BLaER1 treated with 17β-estradiol and CSF1 and Interleukin-3, amounts not matched to agents 10 nM and 100 nM (cell line): ENCODE measurements at regions not wholly inside any gene's neighbourhood (a gene's known extent, or its start where the extent isn't known, plus 50 kb on each side); places are given as distances from the start of the nearest gene placed in this dataset.
"Not testable (repeated sequence)": the region's sequence is repeated elsewhere in the genome, so short reads cannot be mapped to it uniquely, and the experiment has no call there.

Experiments
- H3K27ac ChIP-seq, 11 experiments: shearing (Covaris generic); formaldehyde crosslinking; 2 replicates each; pipeline ENCODE4 v1.8.1; 2022
- H3K27me3 ChIP-seq, 11 experiments: shearing (Covaris generic); formaldehyde crosslinking; 2 replicates each; pipeline ENCODE4 v1.8.1; 2022
- H3K36me3 ChIP-seq, 11 experiments: shearing (Covaris generic); formaldehyde crosslinking; 2 replicates each; pipeline ENCODE4 v1.8.1; 2022
- H3K4me1 ChIP-seq, 10 experiments: shearing (Covaris generic); formaldehyde crosslinking; 2 replicates each; pipeline ENCODE4 v1.8.1; 2022
- H3K4me2 ChIP-seq, 11 experiments: shearing (Covaris generic); formaldehyde crosslinking; 2 replicates each; pipeline ENCODE4 v1.8.1; 2022
- H3K4me3 ChIP-seq, 10 experiments: shearing (Covaris generic); formaldehyde crosslinking; 2 replicates each; pipeline ENCODE4 v1.8.1; 2022
- H3K9ac ChIP-seq, 11 experiments: shearing (Covaris generic); formaldehyde crosslinking; 2 replicates each; pipeline ENCODE4 v1.8.1; 2022
- H3K9me3 ChIP-seq, 11 experiments: shearing (Covaris generic); formaldehyde crosslinking; replicated peaks in 1 of 11; 2 replicates each; pipeline ENCODE4 v1.8.1; 2022
- H4K20me1 ChIP-seq, 11 experiments: shearing (Covaris generic); formaldehyde crosslinking; 2 replicates each; pipeline ENCODE4 v1.8.1; 2022
- Cebpa-rat ChIP-seq, 11 experiments: shearing (Covaris generic); IDR thresholded peaks; 2 replicates each; pipeline ENCODE4 v1.8.1; 2022

DNA sequence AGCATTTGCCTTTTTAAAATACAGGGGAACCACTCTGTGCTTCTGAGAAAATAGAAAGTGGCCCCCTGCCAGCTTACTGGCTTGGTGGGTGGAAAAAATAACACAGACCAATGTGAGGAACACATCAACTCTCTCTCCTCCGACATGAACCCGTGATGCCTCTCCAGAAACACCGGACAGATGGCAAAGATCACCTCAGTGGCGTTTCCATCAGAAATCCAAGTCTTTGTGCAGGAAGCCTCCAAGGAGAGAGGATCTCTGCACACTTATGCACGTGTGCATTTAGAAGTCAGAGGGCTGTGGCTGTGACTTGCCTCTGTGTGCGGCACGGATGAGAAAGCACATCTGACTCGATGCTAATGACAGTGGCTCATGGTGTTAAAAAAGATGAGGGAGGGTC is 112.3 kb upstream of the KLF12 start:
- no peak for TF ChIP-seq Cebpa-rat (IDR thresholded peaks at IDR 0.05)

DNA sequence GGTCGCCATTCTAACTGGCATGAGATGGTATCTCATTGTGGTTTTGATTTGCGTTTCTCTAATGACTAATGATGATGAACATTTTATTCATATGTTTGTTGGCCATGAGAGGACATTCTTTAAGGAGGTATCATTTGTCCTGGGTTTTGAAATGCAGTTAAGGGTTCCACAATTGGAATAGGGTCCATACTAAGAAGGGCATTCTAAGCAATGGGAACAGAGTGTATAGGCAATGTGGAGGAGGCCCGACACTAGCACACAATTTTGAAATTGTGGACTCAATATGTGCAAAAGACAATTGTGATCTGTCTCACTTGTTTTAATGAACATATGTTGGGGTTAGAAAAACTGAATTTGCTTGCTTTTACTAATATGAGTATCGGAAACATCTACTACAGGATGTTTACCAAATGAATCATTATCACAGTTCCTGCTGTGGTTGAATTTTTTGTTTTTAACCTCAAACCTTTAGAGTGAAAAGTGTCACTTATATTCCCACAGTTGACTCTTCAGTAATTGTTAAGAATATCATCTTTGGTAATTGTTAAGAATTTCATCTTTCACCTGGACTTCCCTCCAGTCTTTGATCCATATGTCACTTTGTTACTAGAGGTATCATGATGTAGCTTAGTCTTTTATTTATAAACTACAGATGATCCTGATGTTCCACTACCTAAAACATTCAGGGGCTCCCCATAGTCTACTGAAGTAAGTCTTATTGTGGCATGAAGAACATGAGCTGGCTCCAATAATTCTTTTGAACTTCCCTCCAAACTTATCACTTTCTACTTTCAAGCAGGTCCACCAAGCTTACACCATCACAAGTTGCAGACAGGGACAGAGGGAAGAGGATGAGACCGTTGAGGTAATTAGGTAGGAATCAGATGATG is 109.7 kb upstream of the KLF12 start:
- Histone ChIP-seq H3K9ac (no peak overlapping the region), H3K27me3 (no peaks in the 10 kb centered on the region), H3K27ac (no peak overlapping the region), H3K9me3 (no peaks in the 10 kb centered on the region), H3K4me3 (no peak overlapping the region), H3K4me1 (no peaks in the 10 kb centered on the region), H3K4me2 (no peak overlapping the region), H3K36me3 (no peaks in the 10 kb centered on the region), H4K20me1 (no peaks in the 10 kb centered on the region)
- TF ChIP-seq Cebpa-rat (IDR thresholded peaks at IDR 0.05) = no peak

More for the DNA sequence above, 112.3 kb upstream of the KLF12 start:
- H3K4me3 ChIP-seq = no peak overlapping the region
- H3K27me3 ChIP-seq = no peaks in the 10 kb centered on the region
- H3K36me3 ChIP-seq = no peaks in the 10 kb centered on the region
- no peak overlapping the region for H3K4me2 ChIP-seq
- no peaks in the 10 kb centered on the region for H3K4me1 ChIP-seq
- H4K20me1 ChIP-seq = no peaks in the 10 kb centered on the region
- H3K9me3 ChIP-seq = no peaks in the 10 kb centered on the region
- H3K9ac ChIP-seq = no peak overlapping the region
- no peak overlapping the region for H3K27ac ChIP-seq

DNA sequence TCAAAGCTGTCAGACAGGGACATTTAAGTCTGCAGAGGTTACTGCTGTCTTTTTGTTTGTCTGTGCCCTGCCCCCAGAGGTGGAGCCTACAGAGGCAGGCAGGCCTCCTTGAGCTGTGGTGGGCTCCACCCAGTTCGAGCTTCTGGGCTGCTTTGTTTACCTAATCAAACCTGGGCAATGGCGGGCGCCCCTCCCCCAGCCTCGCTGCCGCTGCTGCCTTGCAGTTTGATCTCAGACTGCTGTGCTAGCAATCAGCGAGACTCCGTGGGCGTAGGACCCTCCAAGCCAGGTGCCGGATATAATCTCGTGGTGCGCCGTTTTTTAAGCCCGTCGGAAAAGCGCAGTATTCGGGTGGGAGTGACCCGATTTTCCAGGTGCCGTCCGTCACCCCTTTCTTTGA is 107.1 kb upstream of the KLF12 start:
- H3K27me3 ChIP-seq, H3K27ac ChIP-seq, H3K4me2 ChIP-seq, H3K4me3 ChIP-seq, H3K4me1 ChIP-seq, H3K36me3 ChIP-seq, H4K20me1 ChIP-seq, H3K9ac ChIP-seq, H3K9me3 ChIP-seq: not testable (repeated sequence)

DNA sequence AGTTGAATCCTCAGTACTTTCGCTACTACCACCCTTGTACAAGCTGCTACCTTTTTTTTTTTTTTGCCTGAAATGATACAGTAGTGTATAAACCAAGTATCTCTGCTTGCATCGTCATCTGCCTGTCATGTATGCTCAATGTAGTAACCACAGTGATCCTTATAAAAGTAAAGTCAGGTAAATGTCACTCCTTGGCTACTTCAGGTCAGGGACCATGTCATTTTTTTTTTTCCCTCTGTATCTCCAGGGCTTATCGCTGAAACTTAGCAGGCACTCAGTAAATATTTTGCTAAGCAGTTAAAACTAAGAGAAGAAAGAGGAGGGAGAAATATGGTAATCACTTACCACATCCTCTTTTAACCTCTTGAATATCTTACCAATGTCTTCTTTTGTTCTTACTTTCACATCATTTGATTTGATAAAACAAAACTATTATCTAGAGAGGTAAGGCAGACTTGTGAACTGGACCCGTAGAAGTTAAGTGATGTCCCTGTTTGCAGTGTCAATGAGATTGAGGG is 96.8 kb upstream of the KLF12 start:
- no peaks in the 10 kb centered on the region for H3K27me3 ChIP-seq
- no peaks in the 10 kb centered on the region for H3K4me1 ChIP-seq
- H3K9me3 ChIP-seq = peaks cover 0 to 16% (median 6%) of the 10 kb centered on the region in 11 experiments; a peak in 11 of 22 replicates
- no peak for TF ChIP-seq Cebpa-rat (IDR thresholded peaks at IDR 0.05)
- no peaks in the 10 kb centered on the region for H3K36me3 ChIP-seq
- H3K27ac ChIP-seq = no peak overlapping the region
- no peak overlapping the region for H3K4me3 ChIP-seq
- H4K20me1 ChIP-seq = no peaks in the 10 kb centered on the region
- no peak overlapping the region for H3K4me2 ChIP-seq
- H3K9ac ChIP-seq = no peak overlapping the region

DNA sequence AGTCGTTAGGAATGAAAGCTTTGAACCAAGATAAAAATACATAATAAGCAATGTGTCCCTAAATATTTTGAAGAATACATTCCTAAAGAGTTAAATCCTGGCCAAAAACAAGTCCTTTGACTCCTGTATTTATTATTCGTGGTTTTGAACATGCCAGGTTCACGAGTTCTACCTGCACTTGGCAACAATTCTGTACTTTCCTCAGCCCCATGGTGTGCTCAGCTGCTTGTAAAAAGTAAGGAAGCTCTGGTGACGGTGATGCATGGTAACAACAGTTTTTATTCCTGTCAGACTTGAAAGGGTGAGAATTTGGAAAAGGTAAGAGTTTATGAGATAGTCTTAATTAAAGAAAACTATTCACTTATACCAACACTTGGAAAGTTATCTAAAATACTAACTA is 95.0 kb upstream of the KLF12 start:
- H3K9me3 ChIP-seq = peaks cover 0 to 16% (median 6%) of the 10 kb centered on the region in 11 experiments; a peak in 11 of 22 replicates
- no peak overlapping the region for H3K4me3 ChIP-seq
- no peak overlapping the region for H3K9ac ChIP-seq
- H4K20me1 ChIP-seq = no peaks in the 10 kb centered on the region
- H3K27me3 ChIP-seq = no peaks in the 10 kb centered on the region
- H3K4me2 ChIP-seq = no peak overlapping the region
- H3K27ac ChIP-seq = no peak overlapping the region
- H3K36me3 ChIP-seq = no peaks in the 10 kb centered on the region
- no peak for TF ChIP-seq Cebpa-rat (IDR thresholded peaks at IDR 0.05)
- H3K4me1 ChIP-seq = no peaks in the 10 kb centered on the region

DNA sequence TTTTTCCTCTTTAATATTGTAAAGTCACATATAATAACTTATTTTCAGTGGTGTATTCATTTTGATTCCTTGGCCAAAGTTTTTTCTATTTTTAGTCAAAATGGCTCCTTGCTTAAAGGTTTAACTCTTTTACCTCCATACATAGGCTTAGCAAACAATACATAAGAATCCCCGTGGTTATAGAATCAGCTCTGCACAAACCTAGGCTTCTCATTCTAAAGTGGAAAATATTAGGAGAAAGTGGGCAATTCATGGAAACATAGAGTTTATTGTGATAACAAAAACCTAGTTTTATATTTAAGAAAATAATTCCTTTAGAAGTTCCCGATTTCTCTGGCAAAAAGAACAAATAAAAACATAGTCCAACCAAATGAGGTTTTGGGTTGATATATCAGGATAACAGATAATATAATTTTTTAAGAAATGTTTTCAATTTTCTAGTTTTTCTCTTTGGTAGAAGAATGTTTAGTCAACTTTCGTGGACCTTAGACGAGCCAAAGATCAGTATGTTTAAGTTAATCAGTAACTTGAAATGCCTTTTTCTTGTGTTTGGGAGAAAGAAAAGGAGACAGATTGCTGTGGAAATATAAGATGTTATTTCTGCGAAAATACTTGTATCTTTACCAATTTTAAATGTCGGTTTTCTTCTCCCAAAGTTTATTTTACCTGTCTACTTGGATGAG is 93.4 kb upstream of the KLF12 start:
- Histone ChIP-seq H3K9ac (no peak overlapping the region), H3K4me3 (no peak overlapping the region), H3K27ac (no peak overlapping the region), H3K4me1 (no peaks in the 10 kb centered on the region), H3K36me3 (no peaks in the 10 kb centered on the region), H3K27me3 (no peaks in the 10 kb centered on the region), H3K9me3 (peaks cover 0 to 16% (median 6%) of the 10 kb centered on the region in 11 experiments; a peak in 11 of 22 replicates), H4K20me1 (no peaks in the 10 kb centered on the region), H3K4me2 (no peak overlapping the region)
- no peak for TF ChIP-seq Cebpa-rat (IDR thresholded peaks at IDR 0.05)

DNA sequence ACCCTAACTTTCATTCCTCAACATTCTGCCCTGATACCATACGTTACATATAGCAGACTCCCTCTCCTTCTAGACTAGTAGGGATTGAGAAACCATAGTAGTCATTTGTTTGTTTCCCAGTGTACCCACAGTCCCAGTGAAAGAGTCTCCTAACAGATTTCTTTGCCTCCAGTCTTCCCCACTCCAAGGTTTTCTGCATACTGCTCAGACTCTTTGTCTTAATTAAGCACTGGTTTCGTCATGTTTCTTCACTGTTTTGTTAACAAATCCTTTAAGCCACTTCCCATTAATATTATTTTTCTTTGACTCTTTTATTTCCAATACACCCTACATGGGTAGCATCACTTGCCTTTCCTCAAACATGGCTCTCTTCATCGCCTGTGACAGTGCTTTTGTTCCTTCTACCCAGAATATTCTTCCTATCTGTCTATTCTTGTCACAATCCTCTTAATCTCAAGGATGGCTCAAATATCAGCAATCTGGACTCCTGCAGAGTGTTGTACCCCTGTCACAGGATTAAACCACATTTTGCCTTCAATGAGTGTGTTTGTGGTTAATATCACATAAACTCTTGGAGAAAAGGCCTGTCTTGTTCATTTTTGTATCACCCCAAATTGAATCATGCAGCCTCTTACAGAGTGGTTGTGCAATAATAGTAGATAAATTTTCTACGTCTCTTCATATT is 92.7 kb upstream of the KLF12 start:
- Histone ChIP-seq H3K9ac (no peak overlapping the region), H3K4me2 (no peak overlapping the region), H3K9me3 (peaks cover 0 to 16% (median 6%) of the 10 kb centered on the region in 11 experiments; a peak in 11 of 22 replicates), H4K20me1 (no peaks in the 10 kb centered on the region), H3K27ac (no peak overlapping the region), H3K4me3 (no peak overlapping the region), H3K4me1 (no peaks in the 10 kb centered on the region), H3K36me3 (no peaks in the 10 kb centered on the region), H3K27me3 (no peaks in the 10 kb centered on the region)
- TF ChIP-seq Cebpa-rat (IDR thresholded peaks at IDR 0.05) = peak in 1 of 11 experiments; percentile 52; a peak in 1 of 22 replicates

DNA sequence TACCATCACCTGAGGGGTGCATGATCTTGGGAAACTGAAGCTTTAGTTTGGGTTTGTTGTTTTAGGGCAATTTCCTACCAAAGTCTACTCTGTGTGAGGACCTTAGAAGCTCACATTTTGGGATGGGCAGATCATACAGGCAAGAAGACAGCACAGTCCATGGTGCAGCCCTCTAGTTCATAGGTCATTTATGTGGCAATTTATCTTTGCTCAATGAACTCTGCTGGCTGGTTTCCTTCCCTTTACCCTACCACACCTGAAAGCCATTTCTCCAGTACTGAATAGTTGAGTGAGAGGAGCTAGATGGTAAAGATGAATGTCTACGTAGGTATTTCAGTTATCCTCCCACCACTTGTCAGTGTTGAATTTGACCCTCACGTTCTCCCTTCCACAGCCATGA is 87.5 kb upstream of the KLF12 start:
- Histone ChIP-seq H3K4me2 (no peak overlapping the region), H3K4me3 (no peak overlapping the region), H3K27ac (no peak overlapping the region), H3K36me3 (no peaks in the 10 kb centered on the region), H3K9me3 (no peaks in the 10 kb centered on the region), H4K20me1 (no peaks in the 10 kb centered on the region), H3K9ac (no peak overlapping the region), H3K27me3 (no peaks in the 10 kb centered on the region), H3K4me1 (no peaks in the 10 kb centered on the region)
- TF ChIP-seq Cebpa-rat (IDR thresholded peaks at IDR 0.05) = no peak

DNA sequence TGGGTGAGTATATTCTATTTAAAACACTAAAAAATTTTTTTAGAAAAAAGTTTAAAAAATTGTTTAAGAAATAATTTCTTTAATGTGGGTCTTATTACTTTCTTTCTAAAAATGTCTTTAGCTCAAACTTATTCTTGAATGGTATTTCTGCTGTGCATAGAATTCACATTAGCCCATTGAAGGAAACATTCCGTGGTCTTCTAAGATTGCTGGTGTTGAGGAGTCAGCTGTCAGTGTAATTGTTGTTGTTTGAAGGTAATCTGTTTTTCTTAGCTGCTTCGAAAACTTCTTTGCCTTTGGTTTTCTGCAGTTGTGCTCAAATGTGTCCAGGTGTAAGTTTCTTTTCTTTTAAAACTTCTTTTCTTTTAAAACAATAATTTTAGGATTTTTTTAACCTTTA is 85.4 kb upstream of the KLF12 start:
- no peak overlapping the region for H3K4me3 ChIP-seq
- no peak overlapping the region for H3K9ac ChIP-seq
- no peak overlapping the region for H3K4me2 ChIP-seq
- TF ChIP-seq Cebpa-rat (IDR thresholded peaks at IDR 0.05) = no peak
- no peaks in the 10 kb centered on the region for H3K36me3 ChIP-seq
- H3K9me3 ChIP-seq = no peaks in the 10 kb centered on the region
- no peaks in the 10 kb centered on the region for H3K27me3 ChIP-seq
- H3K4me1 ChIP-seq = no peaks in the 10 kb centered on the region
- no peak overlapping the region for H3K27ac ChIP-seq
- no peaks in the 10 kb centered on the region for H4K20me1 ChIP-seq
